GM10266 (cell line): ENCODE measurements at regions not wholly inside any gene's neighbourhood (a gene's known extent, or its start where the extent isn't known, plus 50 kb on each side); places are given as distances from the start of the nearest gene placed in this dataset.

ENCODE experiments used
- DNase-seq: peaks from one replicate; pipeline ENCODE4 v3.0.0; 2012; ENCODE audit errors: extremely low spot score
- CTCF ChIP-seq: IDR thresholded peaks from 2 replicates; pipeline ENCODE4 v1.5.1; 2012; ENCODE audit warnings: mild to moderate bottlenecking, low read depth; ENCODE audit not compliant: control insufficient read depth, insufficient read depth; ENCODE audit errors: missing control alignments

- TF ChIP-seq CTCF, result no peak
- no peak for DNase-seq
These were observed 250.3 kb downstream of the HS3ST1 start for GRCh38 chr4:11178433-11178832.

DNA sequence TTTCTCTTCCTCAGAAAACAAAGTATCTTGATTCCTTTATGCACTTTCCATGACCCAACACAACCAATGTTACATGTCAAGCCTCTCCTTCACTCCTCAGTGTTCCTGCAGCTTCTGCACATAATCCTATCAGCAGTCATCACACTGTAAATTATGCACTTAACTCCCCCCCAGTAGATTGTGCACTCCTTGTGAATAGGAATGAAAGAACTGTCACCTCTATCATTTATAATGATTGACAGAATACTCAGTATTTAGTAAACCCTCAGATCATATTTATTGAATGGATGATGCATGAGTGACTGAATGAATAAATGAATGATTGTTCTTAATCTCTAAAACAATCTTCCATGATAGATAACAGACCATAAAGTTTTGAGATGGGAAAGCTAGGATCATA lies 253.3 kb downstream of the HS3ST1 start:
- no peak for DNase-seq
- no peak for TF ChIP-seq CTCF

- DNase-seq, result no peak
- TF ChIP-seq CTCF, result no peak
These were observed 262.1 kb downstream of the HS3ST1 start for GRCh38 chr4:11166606-11167005.

DNA sequence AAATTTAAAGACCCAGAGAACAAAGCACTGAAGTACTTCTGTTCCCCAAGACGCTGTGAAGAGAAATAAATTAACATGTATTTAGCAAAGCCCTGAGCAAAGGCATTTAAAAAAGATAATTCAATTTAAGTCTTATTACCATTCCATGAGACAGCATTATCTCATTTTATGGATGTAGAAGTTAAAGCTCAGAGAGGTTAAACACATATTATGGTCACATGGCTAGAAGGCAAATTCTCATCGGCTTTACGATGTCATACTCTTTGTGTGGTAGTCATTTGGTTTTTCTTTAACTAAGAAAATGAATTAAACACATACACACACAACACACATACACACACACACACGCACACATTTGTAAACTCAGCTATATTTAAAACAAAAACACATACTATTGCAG lies 262.7 kb downstream of the HS3ST1 start:
- no peak for TF ChIP-seq CTCF
- DNase-seq, result no peak

- no peak for TF ChIP-seq CTCF
- DNase-seq, result no peak
These were observed 263.6 kb downstream of the HS3ST1 start for GRCh38 chr4:11165052-11165451.

- TF ChIP-seq CTCF, result no peak
- no peak for DNase-seq
These were observed 268.4 kb downstream of the HS3ST1 start for GRCh38 chr4:11160288-11160687.

GRCh38 chr4:11158971-11159370 lies 269.7 kb downstream of the HS3ST1 start:
- TF ChIP-seq CTCF, result no peak
- DNase-seq, result no peak
